ENCODE measurements at regions not wholly inside any gene's neighbourhood (a gene's known extent, or its start where the extent isn't known, plus 50 kb on each side); places are given as distances from the start of the nearest gene placed in this dataset.
A peak's percentile ranks its signal among the peaks of the same experiment; 100 is the strongest.

DNA sequence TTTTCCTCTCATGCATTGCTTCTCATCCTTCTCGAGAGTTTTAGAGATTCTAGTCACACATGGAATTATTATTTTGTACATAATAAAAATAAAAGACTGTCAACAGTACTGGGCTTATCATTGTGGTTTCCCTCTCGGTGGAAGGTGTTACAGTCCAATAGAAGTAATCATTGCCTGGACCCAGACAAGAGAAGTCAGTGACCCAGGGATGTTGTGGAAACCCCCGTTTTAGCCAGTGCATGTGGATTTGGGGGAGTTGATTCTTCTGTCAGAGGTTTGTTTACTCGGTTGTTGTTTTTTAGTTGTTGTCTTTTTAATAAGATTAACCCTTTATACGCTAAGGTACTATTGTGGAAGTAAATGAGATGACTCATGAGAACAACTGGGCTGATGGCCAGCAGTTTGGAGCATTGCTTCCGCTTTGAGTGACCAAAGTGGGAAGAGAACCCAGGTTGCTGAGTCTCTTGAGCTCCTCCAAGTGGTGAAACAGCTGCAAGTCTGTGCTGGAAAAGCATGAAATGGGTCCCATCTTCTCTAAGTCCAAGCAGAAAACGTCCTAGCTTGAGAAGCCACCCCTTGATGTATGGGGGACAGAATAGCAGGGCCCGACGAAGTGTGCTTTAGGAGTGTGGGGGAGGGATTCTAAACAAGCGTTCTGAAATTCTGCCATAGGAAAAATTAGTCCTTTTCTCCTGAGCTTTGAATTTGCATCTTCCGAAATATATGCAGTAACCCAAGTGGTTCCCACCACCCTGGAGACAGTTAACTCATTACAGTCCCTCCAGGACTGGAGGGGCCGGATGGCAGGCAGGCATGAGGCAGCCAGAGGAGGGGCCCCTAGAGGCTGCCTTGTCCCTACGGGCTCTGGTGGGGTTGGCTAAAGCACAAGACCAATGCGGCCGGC lies 61.8 kb upstream of the GPR45 start:
- Histone ChIP-seq H2BK5ac (ENCODE audit: low read depth, low read length, poor library complexity, severe bottlenecking) (no peak overlapping the region), H3K4ac (ENCODE audit: low read depth, low read length) (no peak overlapping the region), H3K79me1 (ENCODE audit: low read depth in 1 of 2, low read length in 2 of 2) (no peaks in the 10 kb centered on the region), H3K18ac (ENCODE audit: low read depth, low read length) (no peak overlapping the region), H2BK15ac (ENCODE audit: low read depth, low read length) (no peak overlapping the region), H4K20me1 (ENCODE audit: insufficient read depth, low read length) (no peaks in the 10 kb centered on the region), H3K56ac (ENCODE audit: extremely low read depth, insufficient read depth, low read length) (no peak overlapping the region), H3K27me3 (ENCODE audit: control insufficient read depth, insufficient read depth, low read length) (peaks cover 21% of the 10 kb centered on the region), H4K8ac (ENCODE audit: low read depth in 2 of 2, low read length in 2 of 2) (no peak overlapping the region), H3K36me3 (ENCODE audit: control insufficient read depth, insufficient read depth, low read length) (no peaks in the 10 kb centered on the region), H4K5ac (ENCODE audit: low read depth, low read length) (no peak overlapping the region), H2AK5ac (ENCODE audit: low read depth, low read length) (no peak overlapping the region), H4K91ac (ENCODE audit: insufficient read depth, low read depth, low read length) (no peak overlapping the region), H3K4me3 (ENCODE audit: insufficient read depth, low read depth, low read length) (no peak overlapping the region), H2BK20ac (ENCODE audit: low read depth, low read length) (no peak overlapping the region), H3K14ac (replicated peaks; ENCODE audit: low read depth, low read length) (no peak overlapping the region), H3K9ac (ENCODE audit: low read depth, low read length) (no peak overlapping the region), H3K4me2 (ENCODE audit: low read depth, low read length) (no peak overlapping the region), H3K23ac (ENCODE audit: low read depth, low read length) (no peak overlapping the region), H3K9me1 (ENCODE audit: insufficient read depth, low read length) (no peaks in the 10 kb centered on the region), H2AFZ (replicated peaks; ENCODE audit: low read length, poor library complexity) (no peak overlapping the region), H2AK9ac (replicated peaks; ENCODE audit: low read depth, low read length, poor library complexity) (no peak overlapping the region), H2BK120ac (ENCODE audit: low read depth, low read length) (no peak overlapping the region), H3K4me1 (ENCODE audit: control insufficient read depth, insufficient read depth, low read length) (no peaks in the 10 kb centered on the region), H3K9me3 (ENCODE audit: control insufficient read depth, insufficient read depth, low read length) (no peaks in the 10 kb centered on the region), H3K27ac (ENCODE audit: insufficient read depth, low read length) (no peak overlapping the region)
- dilution Hi-C loops (cut with HindIII; ENCODE audit: low sequenced_read_pairs, unreplicated experiment) (no loop called here), in situ Hi-C loops (cut with MboI; ENCODE audit: low sequenced_read_pairs) (no loop called here), intact Hi-C loops (cut with micrococcal nuclease) (no loop called here)
- peak; percentile 72 for ATAC-seq (ENCODE audit: low read depth)
- ChIA-PET POLR2A (ENCODE audit: unreplicated experiment) (no interaction called here), CTCF (interaction anchor here (0.6 kb wide), 1 partner anchor 103 kb away, joined by 3 read pairs; no protein-coding TSS in a partner anchor)
- DNase-seq = peak; percentile 71
- 40% methylated on average over 1 of the region's 15 CpGs; no CpG with 5 or more reads in 1 of the 2 experiments for WGBS, 2 experiments (ENCODE audit: extremely low coverage in 2 of 2, insufficient read length in 1 of 2)
- no TSS peak for BruUV-seq (replicated peaks)
- TF ChIP-seq, protein P1, sequence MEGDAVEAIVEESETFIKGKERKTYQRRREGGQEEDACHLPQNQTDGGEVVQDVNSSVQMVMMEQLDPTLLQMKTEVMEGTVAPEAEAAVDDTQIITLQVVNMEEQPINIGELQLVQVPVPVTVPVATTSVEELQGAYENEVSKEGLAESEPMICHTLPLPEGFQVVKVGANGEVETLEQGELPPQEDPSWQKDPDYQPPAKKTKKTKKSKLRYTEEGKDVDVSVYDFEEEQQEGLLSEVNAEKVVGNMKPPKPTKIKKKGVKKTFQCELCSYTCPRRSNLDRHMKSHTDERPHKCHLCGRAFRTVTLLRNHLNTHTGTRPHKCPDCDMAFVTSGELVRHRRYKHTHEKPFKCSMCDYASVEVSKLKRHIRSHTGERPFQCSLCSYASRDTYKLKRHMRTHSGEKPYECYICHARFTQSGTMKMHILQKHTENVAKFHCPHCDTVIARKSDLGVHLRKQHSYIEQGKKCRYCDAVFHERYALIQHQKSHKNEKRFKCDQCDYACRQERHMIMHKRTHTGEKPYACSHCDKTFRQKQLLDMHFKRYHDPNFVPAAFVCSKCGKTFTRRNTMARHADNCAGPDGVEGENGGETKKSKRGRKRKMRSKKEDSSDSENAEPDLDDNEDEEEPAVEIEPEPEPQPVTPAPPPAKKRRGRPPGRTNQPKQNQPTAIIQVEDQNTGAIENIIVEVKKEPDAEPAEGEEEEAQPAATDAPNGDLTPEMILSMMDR (conservative IDR thresholded peaks at IDR 0.05; ENCODE audit: low read depth, low read length) = peak; percentile 39
- peak; percentile 23; the same call in 1 of the 2 replicates for TF ChIP-seq RAD21 (IDR thresholded peaks at IDR 0.05; ENCODE audit: low read length)
- no peak for TF ChIP-seq BHLHE40 (IDR thresholded peaks at IDR 0.05; ENCODE audit: low read depth, low read length)
